Fibroblast of peridontal ligament (primary cell): ENCODE measurements at regions not wholly inside any gene's neighbourhood (a gene's known extent, or its start where the extent isn't known, plus 50 kb on each side); places are given as distances from the start of the nearest gene placed in this dataset.
"Not testable (repeated sequence)": the region's sequence is repeated elsewhere in the genome, so short reads cannot be mapped to it uniquely, and the experiment has no call there.

Source experiments
- DNase-seq: peaks from one replicate; pipeline ENCODE4 v3.0.0-alpha.2; 2010; ENCODE audit errors: extremely low read depth

DNA sequence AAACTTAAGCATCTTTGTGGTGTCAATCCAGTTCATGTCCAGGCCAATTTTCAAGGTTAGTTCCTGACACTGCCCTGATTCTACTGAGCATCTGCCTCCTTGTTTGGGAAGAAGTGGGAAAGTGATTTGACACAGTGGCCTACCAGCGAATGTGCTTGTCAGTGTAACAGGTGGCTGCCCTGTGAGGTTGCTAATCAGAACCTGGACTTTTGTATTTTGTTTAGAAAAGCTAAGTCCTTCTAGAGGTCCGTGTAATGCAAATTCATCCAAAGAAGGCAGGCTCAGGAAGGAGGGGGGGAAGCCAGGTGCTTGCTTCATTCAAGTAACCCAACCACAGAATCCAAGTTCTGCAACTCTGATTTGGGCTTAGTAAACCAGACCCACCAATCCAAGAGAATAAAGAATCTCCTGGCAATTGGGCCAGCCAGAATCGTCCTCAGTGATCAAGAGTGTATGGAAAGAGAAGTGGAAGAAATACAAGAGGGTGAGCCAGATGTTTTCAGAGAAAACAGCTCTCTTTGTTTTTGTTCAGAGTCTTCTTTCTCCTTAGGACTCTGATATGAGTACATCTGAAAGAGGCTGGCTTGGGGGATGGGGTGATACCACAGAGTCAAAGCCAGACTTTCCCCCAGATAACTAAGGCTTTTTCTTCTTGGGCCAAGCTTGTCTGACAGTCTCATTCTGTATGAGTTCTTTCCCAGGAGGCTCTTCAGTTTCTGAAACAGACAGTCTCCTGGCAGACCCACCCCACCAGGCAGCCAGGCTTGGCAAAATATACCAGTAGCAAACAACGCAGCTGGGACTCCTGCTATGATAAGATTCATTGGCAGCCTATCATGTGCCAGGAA lies 508.9 kb upstream of the TBL1XR1 start:
- peak; percentile 26 for DNase-seq

DNA sequence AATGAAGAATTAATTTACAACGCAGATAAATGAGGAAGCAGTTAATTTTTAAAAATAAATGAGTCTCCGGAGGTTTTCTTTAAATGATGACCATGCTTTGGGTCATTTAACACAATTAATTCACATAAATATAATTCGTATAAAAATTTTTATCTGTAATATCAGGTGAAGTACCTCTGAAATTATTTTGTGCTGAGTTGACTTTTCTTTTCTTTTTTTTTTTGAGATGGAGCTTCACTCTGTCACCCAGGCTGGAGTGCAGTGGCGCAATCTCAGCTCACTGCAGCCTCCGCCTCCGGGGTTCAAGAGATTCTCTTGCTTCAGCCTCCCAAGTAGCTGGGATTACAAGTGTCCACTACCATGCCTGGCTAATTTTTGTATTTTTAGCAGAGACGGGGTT lies 512.2 kb upstream of the TBL1XR1 start:
- DNase-seq, result not testable (repeated sequence)

DNA sequence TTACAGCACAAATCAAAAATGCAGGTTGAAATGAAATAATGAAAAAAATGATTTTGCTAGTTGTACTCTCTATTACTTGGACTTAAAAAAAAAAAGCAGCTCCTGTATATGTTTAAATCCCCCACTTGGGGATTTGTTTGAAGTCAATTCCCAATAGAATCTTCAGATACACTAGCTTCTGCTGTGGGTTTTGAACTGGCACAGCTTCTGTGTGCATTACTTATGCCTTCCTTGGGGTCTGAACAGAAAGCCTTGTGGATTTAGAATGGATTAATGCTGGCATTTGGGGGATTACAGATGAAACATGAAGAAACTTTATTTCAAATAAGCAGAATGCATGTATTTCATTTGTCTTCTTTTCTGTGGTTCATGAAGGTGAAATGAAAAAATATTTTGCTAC lies 513.2 kb upstream of the TBL1XR1 start:
- DNase-seq, result no peak

- no peak for DNase-seq
These were observed 514.4 kb upstream of the TBL1XR1 start for GRCh38 chr3:177711637-177712036.

DNA sequence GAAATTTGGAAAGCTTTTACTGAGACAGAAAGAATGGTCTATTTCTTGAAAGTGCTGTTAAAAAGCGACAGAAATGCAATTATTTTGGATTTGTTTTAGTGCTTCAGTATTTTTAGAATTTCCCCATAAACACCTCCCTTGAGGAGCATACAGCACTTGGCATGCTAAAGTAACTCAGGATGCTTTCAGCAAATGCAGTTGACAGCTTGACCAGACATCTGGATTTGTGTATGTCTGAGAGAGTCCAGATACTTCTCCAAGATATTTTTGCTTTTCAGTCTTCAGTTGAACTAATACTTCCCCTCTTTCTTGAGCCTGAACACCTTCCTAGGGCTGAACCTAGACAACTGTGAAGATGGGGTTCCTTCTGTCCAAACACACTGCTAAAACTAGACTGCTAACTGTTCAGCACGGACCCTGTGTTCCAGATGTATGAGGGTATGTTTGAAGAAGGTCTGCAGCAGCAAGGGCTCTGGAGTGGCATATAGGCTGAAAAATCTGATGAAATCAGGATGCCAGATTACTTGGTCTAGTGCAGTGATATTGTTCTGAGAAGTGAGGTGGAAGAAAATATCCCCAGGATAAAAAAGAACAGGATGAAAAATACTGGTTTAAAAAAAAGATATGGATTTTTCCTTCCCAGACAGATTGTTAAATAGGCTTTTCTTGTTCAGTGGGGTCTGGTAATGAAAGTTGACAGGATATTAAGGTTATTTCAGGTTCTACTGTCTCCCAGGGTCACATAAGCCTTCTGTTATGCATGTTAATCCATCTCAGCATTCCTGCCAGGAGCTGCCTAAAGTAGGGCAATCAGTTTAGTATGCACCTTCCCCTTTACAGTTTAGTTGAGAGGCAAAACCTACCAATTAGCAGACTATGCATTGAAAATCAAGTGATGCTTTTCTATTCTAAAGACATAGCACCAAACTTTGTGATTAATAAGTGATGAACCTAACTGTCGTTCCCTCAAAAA lies 516.9 kb upstream of the TBL1XR1 start:
- peak; percentile 45 for DNase-seq

- DNase-seq, result no peak
These were observed 517.7 kb upstream of the TBL1XR1 start for GRCh38 chr3:177714945-177715344.

DNA sequence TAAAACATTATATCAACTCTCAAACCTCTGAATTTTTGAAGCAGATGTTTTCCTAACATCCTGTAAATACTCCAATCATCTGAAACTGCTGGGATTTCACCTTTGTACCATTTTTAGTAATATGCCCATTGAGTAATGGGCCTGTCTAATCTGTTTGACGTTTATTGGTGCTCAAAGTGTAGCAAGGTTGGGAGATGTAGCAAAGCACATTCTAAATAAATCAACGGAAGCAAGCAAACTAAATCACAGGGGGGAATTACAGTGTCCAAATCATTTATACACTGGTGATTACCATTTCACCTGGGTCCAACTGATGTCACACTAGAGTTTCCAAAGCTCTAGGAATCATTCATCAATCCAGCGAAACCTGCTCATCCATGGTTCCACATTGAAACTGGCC lies 518.7 kb upstream of the TBL1XR1 start:
- DNase-seq, result no peak

GRCh38 chr3:177720927-177721326 lies 523.6 kb upstream of the TBL1XR1 start:
- not testable (repeated sequence) for DNase-seq

DNA sequence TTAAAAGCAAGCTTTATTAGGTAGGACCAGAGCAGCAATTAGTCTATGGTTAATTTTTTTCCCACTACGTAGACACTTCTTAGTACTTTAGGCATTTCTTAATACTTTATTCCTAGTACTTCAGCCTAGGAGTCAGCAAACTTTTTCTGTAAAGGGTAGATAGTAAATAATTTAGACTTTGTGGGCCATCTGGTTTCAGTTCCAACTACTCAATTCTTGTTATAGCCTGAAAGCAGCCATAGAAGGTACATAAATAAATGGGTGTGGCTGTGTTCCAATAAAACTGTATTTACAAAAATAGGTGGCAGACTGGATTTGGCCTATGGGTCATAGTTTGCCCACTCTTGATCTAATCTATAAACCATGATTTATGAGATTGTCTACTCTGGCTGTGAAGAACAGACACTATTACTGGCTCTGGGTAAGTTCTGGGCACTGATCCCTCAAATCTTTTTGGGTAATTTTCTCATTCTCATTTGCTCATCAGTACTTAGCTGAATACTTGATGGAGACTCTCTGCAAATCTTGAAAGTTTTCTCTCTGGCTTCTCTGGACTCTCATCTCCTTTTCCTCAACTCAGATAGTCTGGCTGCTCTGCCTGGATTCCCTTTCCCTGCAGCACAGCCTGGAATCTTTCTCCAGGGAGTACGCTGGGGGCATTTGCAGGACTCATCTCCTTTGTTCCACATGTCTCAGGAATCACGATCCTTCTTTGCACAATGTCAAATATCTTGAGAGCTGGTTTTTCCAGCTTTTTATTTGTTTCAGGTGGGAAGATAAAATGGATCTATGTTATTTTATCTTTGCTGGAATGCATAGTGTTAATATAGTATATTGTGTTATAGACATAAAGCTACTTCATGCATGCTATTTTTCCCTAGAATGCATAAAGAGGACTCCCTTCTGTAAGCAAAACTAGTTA lies 524.8 kb upstream of the TBL1XR1 start:
- DNase-seq, result no peak

GRCh38 chr3:177724020-177724638 lies 526.8 kb upstream of the TBL1XR1 start:
- DNase-seq, result peak; percentile 93

GRCh38 chr3:177725165-177725564 lies 527.9 kb upstream of the TBL1XR1 start:
- DNase-seq, result no peak

- DNase-seq, result no peak
These were observed 529.5 kb upstream of the TBL1XR1 start for GRCh38 chr3:177726807-177727206.

- peak; percentile 97 for DNase-seq
These were observed 532.8 kb upstream of the TBL1XR1 start for GRCh38 chr3:177729956-177730681.

GRCh38 chr3:177730814-177731213 lies 533.5 kb upstream of the TBL1XR1 start:
- no peak for DNase-seq

DNA sequence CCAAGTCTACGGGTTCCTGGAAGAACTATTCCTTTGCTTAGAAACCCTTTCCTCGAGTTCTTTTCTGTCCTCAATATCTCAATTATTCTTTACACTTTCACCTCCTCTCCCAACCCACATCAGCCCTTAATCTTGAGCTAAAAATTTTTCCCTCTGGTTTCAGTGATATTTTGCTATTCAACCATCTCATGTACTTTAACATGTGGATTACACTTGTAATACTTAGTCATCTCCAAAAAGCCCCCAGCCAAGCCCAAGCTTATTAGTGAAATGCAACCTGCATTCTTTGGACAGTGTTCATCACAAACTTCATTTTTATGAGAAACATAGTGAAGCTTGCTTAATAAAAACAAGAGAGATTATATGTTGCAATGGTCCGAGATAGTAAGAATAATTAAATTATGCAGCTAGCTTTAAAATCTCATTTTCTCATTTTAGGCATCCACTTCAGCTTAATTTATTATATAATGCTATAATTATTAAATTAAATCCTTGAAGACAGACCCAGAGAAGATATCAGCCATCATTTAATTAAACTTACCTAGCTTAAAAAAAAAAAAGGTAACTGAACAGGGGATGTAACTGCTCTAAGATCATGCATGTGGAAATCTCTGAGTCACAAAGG lies 534.5 kb upstream of the TBL1XR1 start:
- peak; percentile 88 for DNase-seq

DNA sequence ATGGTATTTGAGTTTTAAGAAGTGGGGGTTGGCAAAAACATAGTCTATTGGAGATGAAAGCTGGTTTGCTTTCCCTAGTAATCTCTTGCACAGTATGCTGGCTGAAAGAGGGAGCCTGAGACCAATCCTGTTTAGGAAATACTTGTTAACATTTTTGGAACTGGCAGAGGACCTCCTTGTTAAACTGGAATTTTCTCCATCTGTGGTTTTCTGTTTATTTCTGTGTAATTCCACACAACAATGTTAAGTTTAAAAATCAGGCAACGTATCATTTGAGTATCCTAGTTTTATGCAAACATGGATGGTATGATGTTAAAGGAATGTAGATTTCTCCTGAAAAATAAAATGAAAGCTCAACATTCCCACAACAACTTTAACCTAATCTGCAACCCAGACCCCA lies 536.0 kb upstream of the TBL1XR1 start:
- DNase-seq, result peak; percentile 94

- DNase-seq, result no peak
These were observed 536.7 kb upstream of the TBL1XR1 start for GRCh38 chr3:177733936-177734335.

DNA sequence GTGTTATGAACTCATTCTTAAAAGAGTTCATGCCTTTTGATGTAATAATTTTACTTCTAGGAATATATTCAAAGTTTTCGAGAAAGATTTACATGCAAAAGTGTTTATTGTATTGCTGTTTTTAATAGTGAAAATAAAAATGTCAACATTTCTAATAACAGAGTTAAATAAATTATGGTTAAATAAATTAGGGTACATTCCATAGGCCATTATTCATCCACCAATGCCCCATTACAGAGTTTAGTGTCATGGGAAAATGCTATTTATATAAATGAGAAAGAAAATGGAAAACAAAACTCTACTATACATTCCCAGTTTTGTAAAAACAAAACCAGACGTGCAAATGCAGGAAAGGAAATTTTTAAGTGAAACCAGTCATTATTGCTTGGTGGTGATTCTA lies 538.1 kb upstream of the TBL1XR1 start:
- DNase-seq, result no peak

GRCh38 chr3:177739461-177739860 lies 542.2 kb upstream of the TBL1XR1 start:
- no peak for DNase-seq

- DNase-seq, result no peak
These were observed 543.0 kb upstream of the TBL1XR1 start for GRCh38 chr3:177740254-177740653.
